ENCODE measurements at regions not wholly inside any gene's neighbourhood (a gene's known extent, or its start where the extent isn't known, plus 50 kb on each side); places are given as distances from the start of the nearest gene placed in this dataset.

- DNase-seq (ENCODE audit: low read depth in 1 of 2, low spot score in 1 of 2) = no peak
- no peaks in the 10 kb centered on the region for H3K27me3 ChIP-seq (ENCODE audit: insufficient read depth, poor library complexity, severe bottlenecking)
Measured at GRCh38 chr12:24111616-24112015, 162.1 kb upstream of the SOX5 start.

GRCh38 chr12:24111086-24111485 lies 161.6 kb upstream of the SOX5 start:
- H3K27me3 ChIP-seq (ENCODE audit: insufficient read depth, poor library complexity, severe bottlenecking) = no peaks in the 10 kb centered on the region
- TF ChIP-seq GABPA (IDR thresholded peaks at IDR 0.05; ENCODE audit: low read depth) (no peak), SPI1 (IDR thresholded peaks at IDR 0.05; ENCODE audit: borderline replicate concordance, low read depth) (no peak), POLR2AphosphoS5 (IDR thresholded peaks at IDR 0.05; ENCODE audit: low read depth) (no peak), REST (IDR thresholded peaks at IDR 0.05; ENCODE audit: insufficient replicate concordance, low read depth) (no peak), CTCF (IDR thresholded peaks at IDR 0.05; ENCODE audit: insufficient read depth, low read length) (no peak)
- DNase-seq (ENCODE audit: low read depth in 1 of 2, low spot score in 1 of 2) = no peak
- no peak overlapping the region for H3K27ac ChIP-seq (replicated peaks)
- no peak overlapping the region for H3K4me3 ChIP-seq (replicated peaks; ENCODE audit: insufficient read depth, low read length)

More at GRCh38 chr12:24111616-24112015, 162.1 kb upstream of the SOX5 start:
- Histone ChIP-seq H3K27ac (replicated peaks) (no peak overlapping the region), H3K4me3 (replicated peaks; ENCODE audit: insufficient read depth, low read length) (no peak overlapping the region)
- no peak for TF ChIP-seq REST (IDR thresholded peaks at IDR 0.05; ENCODE audit: insufficient replicate concordance, low read depth)
- TF ChIP-seq POLR2AphosphoS5 (IDR thresholded peaks at IDR 0.05; ENCODE audit: low read depth) = no peak
- no peak for TF ChIP-seq GABPA (IDR thresholded peaks at IDR 0.05; ENCODE audit: low read depth)

- no peaks in the 10 kb centered on the region for H3K27me3 ChIP-seq (ENCODE audit: insufficient read depth, poor library complexity, severe bottlenecking)
- H3K4me3 ChIP-seq (replicated peaks; ENCODE audit: insufficient read depth, low read length) = no peak overlapping the region
- TF ChIP-seq CTCF (IDR thresholded peaks at IDR 0.05; ENCODE audit: insufficient read depth, low read length) (peak; percentile 16), SPI1 (IDR thresholded peaks at IDR 0.05; ENCODE audit: borderline replicate concordance, low read depth) (no peak), REST (IDR thresholded peaks at IDR 0.05; ENCODE audit: insufficient replicate concordance, low read depth) (no peak), POLR2AphosphoS5 (IDR thresholded peaks at IDR 0.05; ENCODE audit: low read depth) (no peak), GABPA (IDR thresholded peaks at IDR 0.05; ENCODE audit: low read depth) (no peak)
- no peak for DNase-seq (ENCODE audit: low read depth in 1 of 2, low spot score in 1 of 2)
- no peak overlapping the region for H3K27ac ChIP-seq (replicated peaks)
Measured at GRCh38 chr12:24109381-24110039, 160.0 kb upstream of the SOX5 start.
